Adrenal gland (tissue), 5 donors: ENCODE measurements at regions not wholly inside any gene's neighbourhood (a gene's known extent, or its start where the extent isn't known, plus 50 kb on each side); places are given as distances from the start of the nearest gene placed in this dataset.
A peak's percentile ranks its signal among the peaks of the same experiment; 100 is the strongest.

Experiments used
- POLR2A ChIP-seq, 2 donors: fragments of 450-650 bp; IDR thresholded peaks; one replicate each; pipeline ENCODE4 v1.6.1; 2017; ENCODE audit warnings: antibody characterized with exemption in 2 of 2, mild to moderate bottlenecking in 2 of 2, moderate library complexity in 1 of 2
- TF ChIP-seq, protein P1 (sequence below), 6 experiments: fragments of 450-650 bp in 4 of 6; fragments of 200-600 bp in 2 of 6; sonication (generic) in 1 of 6; IDR thresholded peaks; 1 replicate in 5 of 6; 2 replicates in 1 of 6; pipeline versions ENCODE4 v1.5.1 to v1.8.0; 2016 to 2021; ENCODE audit warnings: antibody characterized with exemption in 6 of 6, mild to moderate bottlenecking in 2 of 6, moderate library complexity in 1 of 6
- donor health status: DM: no; HTN: no; CAD: no.

DNA sequence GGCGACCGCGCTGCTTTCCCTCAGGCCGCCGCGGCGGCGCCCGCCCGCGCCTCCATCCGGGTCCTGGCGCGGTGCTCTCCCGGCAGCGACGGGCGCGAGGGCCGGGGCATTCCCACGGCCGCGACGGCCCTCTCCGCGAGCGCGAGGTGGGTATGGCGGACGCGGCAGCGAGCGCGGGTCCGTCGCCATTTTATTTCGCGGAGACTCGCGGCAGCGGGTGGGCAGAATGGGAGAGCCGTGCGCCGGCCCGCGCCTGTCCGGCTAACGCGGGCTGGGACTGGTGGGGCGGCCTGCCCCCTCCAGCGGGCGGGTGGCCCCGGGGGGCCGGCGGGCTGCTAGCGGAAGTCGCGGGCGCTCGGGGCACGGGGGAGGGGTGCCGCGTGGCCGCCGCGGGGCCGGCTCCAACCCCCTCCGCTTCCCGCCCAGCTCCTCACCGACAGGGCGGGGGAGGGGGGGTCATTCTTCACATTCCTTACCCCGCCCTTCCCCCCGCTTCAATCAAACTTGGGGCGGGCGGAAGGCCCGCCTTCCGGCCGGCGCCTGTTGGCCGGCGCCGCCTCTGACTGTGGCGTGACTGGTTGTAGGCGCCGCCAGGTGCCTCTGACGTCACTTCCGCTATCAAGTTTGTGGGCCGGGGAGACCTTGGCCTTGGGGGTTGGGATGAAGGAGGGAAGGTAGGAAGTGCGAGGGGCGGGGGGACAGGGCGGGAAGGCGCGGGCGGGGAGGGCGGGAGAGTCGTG is 82.1 kb downstream of the PTPDC1 start:
- peak; percentile 97 for TF ChIP-seq POLR2A (IDR thresholded peaks at IDR 0.05)
- TF ChIP-seq, protein P1, sequence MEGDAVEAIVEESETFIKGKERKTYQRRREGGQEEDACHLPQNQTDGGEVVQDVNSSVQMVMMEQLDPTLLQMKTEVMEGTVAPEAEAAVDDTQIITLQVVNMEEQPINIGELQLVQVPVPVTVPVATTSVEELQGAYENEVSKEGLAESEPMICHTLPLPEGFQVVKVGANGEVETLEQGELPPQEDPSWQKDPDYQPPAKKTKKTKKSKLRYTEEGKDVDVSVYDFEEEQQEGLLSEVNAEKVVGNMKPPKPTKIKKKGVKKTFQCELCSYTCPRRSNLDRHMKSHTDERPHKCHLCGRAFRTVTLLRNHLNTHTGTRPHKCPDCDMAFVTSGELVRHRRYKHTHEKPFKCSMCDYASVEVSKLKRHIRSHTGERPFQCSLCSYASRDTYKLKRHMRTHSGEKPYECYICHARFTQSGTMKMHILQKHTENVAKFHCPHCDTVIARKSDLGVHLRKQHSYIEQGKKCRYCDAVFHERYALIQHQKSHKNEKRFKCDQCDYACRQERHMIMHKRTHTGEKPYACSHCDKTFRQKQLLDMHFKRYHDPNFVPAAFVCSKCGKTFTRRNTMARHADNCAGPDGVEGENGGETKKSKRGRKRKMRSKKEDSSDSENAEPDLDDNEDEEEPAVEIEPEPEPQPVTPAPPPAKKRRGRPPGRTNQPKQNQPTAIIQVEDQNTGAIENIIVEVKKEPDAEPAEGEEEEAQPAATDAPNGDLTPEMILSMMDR (IDR thresholded peaks at IDR 0.05): peak in 3 of 6 experiments; percentile 17 to 42 (median 28)
